Right renal cortex interstitium (tissue), 3 donors: ENCODE measurements at regions not wholly inside any gene's neighbourhood (a gene's known extent, or its start where the extent isn't known, plus 50 kb on each side); places are given as distances from the start of the nearest gene placed in this dataset.
A peak's percentile ranks its signal among the peaks of the same experiment; 100 is the strongest.
"Not testable (repeated sequence)": the region's sequence is repeated elsewhere in the genome, so short reads cannot be mapped to it uniquely, and the experiment has no call there.

Experiments used
- DNase-seq, 3 donors: peaks; one replicate each; pipeline ENCODE4 v3.0.0-alpha.2; 2013; ENCODE audit warnings: low read depth in 3 of 3, low spot score in 2 of 3

GRCh38 chr4:184906480-184907097 is 80.8 kb upstream of the ACSL1 start:
- DNase-seq: no peak

- DNase-seq: no peak
These were observed 81.4 kb upstream of the ACSL1 start for GRCh38 chr4:184907216-184907615.

GRCh38 chr4:184907810-184908209 is 82.0 kb upstream of the ACSL1 start:
- DNase-seq: no peak

GRCh38 chr4:184911310-184911709 is 85.5 kb upstream of the ACSL1 start:
- DNase-seq: no peak

DNA sequence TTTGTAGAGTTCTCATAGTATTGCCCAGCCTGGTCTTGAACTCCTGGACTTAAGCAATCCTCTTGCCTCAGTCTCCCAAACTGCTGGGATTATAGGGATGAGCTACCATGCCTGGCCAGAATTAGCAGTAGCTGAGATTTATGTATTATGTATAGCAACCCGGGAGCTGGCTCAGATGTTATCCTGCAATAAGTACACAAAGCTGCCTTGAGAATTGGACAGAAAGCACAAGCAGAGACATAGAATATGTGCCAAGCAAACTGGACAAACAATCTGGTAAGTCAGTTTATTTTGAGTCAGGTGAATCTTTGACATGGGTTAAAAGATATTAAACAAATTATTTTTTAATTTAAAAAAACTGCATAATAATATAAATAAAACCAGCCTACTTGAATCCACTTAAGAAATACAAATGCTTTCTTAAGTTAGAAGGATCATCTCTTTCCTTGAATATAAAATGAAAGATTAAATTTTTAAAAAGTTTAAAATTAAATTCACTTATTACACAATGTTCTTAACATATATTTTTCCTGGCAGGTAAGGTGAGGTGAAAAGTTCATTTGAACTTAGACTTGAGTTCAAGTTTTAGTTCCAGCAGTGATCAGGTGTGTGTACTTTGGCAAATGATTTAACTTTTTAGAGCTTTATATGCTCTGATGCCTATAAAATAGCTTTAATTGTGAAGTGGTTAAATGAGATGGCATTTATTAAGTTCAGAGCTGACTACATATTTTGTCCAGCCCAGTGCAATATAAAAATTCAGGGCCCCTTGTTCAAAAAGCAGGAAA is 87.8 kb upstream of the ACSL1 start:
- DNase-seq: no peak

- DNase-seq: not testable (repeated sequence)
These were observed 93.0 kb upstream of the ACSL1 start for GRCh38 chr4:184918799-184919198.

- DNase-seq: no peak
These were observed 95.7 kb upstream of the ACSL1 start for GRCh38 chr4:184921456-184921855.

- DNase-seq: no peak
These were observed 96.0 kb upstream of the HELT start for GRCh38 chr4:184922301-184922700.

GRCh38 chr4:184924516-184924915 is 93.8 kb upstream of the HELT start:
- no peak for DNase-seq

- DNase-seq: no peak
These were observed 88.8 kb upstream of the HELT start for GRCh38 chr4:184929476-184929875.

GRCh38 chr4:184930026-184930425 is 88.3 kb upstream of the HELT start:
- DNase-seq: no peak

DNA sequence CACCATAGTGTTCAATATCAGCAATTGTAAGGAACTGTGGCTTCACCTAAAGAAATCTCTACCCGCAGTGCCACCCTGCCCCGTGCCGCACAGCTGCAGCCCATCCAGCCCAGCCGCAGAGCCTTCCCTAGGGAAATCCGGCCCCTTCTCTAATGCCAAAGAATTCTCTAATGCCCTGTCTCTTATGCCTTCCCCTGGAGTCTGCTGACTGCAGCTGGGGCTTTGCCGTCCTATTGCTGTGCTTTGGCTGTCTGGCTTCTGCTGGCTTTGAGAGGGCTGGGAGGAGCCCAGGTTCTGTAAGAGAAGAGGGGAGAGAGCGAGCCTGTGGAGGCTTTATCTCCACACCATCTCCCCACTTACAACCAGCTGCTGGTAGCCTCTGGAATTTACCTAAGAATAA is 85.9 kb upstream of the HELT start:
- no peak for DNase-seq

DNA sequence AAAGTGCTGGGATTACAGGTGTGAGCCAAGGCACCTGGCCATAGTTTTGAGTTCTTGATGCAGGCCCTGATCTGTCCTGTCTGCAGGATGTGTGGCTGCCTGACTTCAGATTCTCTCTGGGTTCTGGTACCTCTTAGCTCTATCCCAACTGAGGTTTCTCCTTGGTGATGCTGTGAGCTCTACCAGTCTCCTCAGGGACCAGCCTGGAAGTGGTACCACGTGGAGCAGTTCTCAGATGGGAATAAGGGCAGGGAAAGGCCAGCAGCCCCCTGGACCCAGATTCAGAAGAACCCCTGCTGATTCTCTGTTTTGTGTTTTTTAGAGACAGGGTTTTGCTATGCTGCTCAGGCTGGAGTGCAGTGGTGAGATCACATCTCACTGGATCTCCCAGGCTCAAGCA is 85.0 kb upstream of the HELT start:
- DNase-seq: no peak

DNA sequence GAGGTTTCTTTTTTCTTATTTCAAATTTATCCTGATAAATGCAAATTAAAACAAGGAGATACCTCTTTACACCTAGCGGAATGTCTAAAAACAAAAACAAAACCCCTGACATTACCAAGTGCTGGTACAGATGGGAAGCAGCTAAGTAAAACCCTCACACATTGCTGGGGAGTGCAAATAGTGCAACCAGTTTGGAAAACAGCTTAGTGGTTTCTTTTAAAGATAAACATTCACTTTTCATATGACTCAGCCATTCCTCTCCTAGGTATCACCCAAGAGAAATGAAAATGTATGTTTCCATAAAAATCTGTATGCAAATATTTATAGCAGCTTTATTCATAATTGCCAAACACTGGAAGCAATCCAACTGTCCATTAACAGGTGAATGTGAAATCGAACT is 84.1 kb upstream of the HELT start:
- DNase-seq: no peak

GRCh38 chr4:184934961-184935360 is 83.3 kb upstream of the HELT start:
- no peak for DNase-seq

DNA sequence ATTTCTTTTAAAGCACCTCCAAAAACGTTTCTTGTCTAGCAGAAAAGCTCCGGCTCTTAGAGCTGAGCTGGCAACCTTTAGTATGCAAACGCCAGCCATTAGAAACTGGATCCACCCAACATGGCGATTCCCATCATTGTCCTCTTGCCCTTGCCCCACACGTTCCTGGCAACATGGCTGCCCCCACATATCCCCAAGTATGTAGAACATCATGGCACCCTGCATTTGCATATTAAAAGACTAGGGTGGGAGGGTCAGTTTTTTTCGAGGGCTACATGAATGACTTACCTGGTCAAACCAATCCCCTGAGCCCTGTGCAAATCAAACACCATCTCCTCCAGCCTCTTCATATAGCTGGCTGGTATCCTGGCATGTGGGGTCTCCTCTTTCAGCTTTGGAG is 82.2 kb upstream of the HELT start:
- DNase-seq: no peak

DNA sequence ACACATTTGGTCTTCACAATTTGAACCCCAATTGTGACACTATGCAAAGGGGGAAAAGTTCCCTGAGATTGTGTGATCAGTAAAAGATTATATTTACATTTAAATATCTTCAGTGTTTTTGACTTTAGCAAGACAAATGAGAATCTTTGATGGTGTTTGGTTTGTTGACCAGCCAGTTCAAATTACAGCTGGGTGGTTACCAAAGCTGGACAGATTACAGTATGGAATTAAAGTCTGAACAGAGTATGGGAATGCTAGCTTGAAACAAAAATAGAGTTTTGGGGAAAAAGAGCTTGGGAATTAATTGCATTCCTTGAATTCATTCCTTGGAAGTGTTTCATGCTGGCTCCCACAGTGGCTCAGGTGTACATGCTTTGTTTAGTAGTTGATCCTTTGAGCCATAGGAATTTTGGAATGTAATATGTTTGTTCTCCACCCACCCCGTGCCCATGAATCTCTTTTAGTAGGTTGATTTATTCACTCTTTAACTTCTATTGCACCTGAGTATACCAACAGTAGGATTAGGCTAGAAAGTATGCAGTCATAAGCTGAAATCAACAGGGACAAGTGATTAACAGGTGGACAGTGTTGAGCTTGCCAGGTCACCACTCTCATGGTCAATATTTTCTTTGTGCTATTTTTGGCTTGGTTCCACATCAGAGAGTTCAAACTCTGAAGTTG is 81.1 kb upstream of the HELT start:
- DNase-seq: peak in 1 of 3 donors; percentile 12

DNA sequence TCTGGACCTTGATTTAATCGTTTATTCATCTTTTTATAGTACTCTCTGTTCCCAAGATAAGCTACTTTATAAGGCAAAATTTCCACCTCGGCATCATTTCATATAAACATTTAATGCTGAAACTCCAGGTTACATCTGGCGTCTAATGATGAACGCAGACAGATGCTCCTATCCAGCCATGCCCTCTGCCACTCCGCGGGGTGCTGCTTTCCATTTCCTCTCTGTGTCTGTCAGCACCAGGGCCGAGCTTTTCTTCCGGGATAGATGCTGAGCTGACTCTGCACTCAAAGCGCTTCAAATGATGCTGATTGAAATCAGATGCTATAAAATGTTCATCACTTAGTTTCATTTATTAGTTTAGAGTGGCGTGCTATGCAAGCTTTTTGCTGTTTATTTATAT is 80.5 kb upstream of the HELT start:
- no peak for DNase-seq

GRCh38 chr4:184938871-184939270 is 79.4 kb upstream of the HELT start:
- DNase-seq: no peak

GRCh38 chr4:184939978-184940377 is 78.3 kb upstream of the HELT start:
- no peak for DNase-seq

DNA sequence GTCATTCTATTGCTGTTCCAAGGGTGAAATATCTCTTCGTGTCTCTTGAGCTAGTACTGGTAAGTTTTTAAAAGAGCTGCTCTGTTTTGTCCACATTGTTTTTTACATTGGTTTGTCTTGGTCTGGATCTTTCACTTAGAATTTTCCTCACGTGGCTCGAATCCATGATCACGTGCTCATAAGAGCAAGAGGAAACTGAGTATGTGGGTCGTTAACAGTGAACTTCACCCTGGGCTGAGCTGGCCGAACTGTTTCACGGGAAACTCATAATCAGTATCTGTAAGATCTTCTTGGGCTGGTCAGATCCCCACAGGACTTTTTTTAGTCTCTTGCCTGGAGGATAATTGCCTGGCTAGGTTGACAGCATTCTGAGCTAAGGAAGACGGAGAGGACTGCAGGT is 77.8 kb upstream of the HELT start:
- DNase-seq: no peak
